HCT116 (cell line): ENCODE measurements at regions not wholly inside any gene's neighbourhood (a gene's known extent, or its start where the extent isn't known, plus 50 kb on each side); places are given as distances from the start of the nearest gene placed in this dataset.

ENCODE experiments used
- ATF3 ChIP-seq: IDR thresholded peaks from 2 replicates; pipeline ENCODE4 v1.6.1; 2012
- CEBPB ChIP-seq: IDR thresholded peaks from 2 replicates; pipeline ENCODE4 v1.6.1; 2012; ENCODE audit warnings: low read depth
- CTCF ChIP-seq, 3 experiments: fragments of 200-600 bp in 1 of 3; sonication (generic) in 1 of 3; IDR thresholded peaks in 2 of 3; conservative IDR thresholded peaks in 1 of 3; 2 replicates each; pipeline ENCODE4 v1.5.1; 2012 to 2017; ENCODE audit warnings: low read depth in 2 of 3, low read length in 2 of 3, antibody characterized with exemption in 1 of 3, borderline replicate concordance in 1 of 3, control low read depth in 1 of 3, mild to moderate bottlenecking in 1 of 3, mixed read lengths in 1 of 3, mixed run types in 1 of 3, moderate library complexity in 1 of 3; ENCODE audit not compliant: insufficient read depth in 1 of 3
- EZH2 ChIP-seq: fragments of 200-600 bp; sonication (generic); IDR thresholded peaks from 2 replicates; pipeline ENCODE4 v1.6.1; 2017; ENCODE audit warnings: antibody characterized with exemption, mixed run types
- MAX ChIP-seq: IDR thresholded peaks from 2 replicates; pipeline ENCODE4 v1.6.1; 2012
- POLR2A ChIP-seq: IDR thresholded peaks from 2 replicates; pipeline ENCODE4 v1.7.0; 2011; ENCODE audit warnings: borderline replicate concordance; ENCODE audit not compliant: insufficient read depth, insufficient read length; ENCODE audit errors: extremely low read depth
- POLR2AphosphoS5 ChIP-seq: IDR thresholded peaks from 2 replicates; pipeline ENCODE4 v1.6.1; 2011; ENCODE audit warnings: mild to moderate bottlenecking, low read depth, low read length, moderate library complexity
- REST ChIP-seq: IDR thresholded peaks from 2 replicates; pipeline ENCODE4 v1.6.1; 2012; ENCODE audit warnings: low read depth
- SIN3A ChIP-seq: IDR thresholded peaks from 2 replicates; pipeline ENCODE4 v1.6.1; 2012; ENCODE audit warnings: low read depth
- SP1 ChIP-seq: IDR thresholded peaks from 2 replicates; pipeline ENCODE4 v1.6.1; 2012; ENCODE audit warnings: low read depth
- ZFX ChIP-seq: fragments of 450-650 bp; IDR thresholded peaks from 2 replicates; pipeline ENCODE4 v1.6.1; 2017

- TF ChIP-seq CTCF (IDR thresholded peaks at IDR 0.05 in 2 of 3, conservative IDR thresholded peaks at IDR 0.05 in 1 of 3; ENCODE audit: borderline replicate concordance in 1 of 3, insufficient read depth in 1 of 3, low read depth in 2 of 3, low read length in 2 of 3) (no peak), EZH2 (no peak), POLR2A (no peak), SIN3A (no peak), CEBPB (no peak), MAX (no peak), REST (no peak), SP1 (no peak), POLR2AphosphoS5 (no peak), ATF3 (no peak), ZFX (no peak)
These were observed 115.0 kb downstream of the PJA1 start for GRCh38 chrX:69050051-69050765.
